ENCODE measurements at regions not wholly inside any gene's neighbourhood (a gene's known extent, or its start where the extent isn't known, plus 50 kb on each side); places are given as distances from the start of the nearest gene placed in this dataset.
"Not testable (repeated sequence)": the region's sequence is repeated elsewhere in the genome, so short reads cannot be mapped to it uniquely, and the experiment has no call there.

DNA sequence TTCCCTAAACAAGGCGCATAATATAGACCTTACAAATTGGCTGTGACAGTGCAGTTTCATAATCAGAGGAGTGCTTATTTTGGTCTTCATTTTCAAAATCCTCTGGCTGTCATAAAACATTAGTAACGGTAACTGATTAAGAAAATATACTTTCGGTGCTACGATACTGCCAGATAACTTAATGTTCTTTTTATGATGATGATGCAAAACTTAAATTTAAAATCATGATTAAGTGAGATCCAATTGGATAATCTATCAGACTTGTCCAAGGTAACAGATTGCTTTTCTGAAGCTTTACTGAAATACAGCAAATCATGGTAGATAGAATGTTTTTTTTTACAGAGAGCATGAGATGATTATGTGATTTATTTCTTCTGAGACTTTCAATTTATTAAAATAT is 364.2 kb upstream of the CNTN3 start:
- TF ChIP-seq, protein P1, sequence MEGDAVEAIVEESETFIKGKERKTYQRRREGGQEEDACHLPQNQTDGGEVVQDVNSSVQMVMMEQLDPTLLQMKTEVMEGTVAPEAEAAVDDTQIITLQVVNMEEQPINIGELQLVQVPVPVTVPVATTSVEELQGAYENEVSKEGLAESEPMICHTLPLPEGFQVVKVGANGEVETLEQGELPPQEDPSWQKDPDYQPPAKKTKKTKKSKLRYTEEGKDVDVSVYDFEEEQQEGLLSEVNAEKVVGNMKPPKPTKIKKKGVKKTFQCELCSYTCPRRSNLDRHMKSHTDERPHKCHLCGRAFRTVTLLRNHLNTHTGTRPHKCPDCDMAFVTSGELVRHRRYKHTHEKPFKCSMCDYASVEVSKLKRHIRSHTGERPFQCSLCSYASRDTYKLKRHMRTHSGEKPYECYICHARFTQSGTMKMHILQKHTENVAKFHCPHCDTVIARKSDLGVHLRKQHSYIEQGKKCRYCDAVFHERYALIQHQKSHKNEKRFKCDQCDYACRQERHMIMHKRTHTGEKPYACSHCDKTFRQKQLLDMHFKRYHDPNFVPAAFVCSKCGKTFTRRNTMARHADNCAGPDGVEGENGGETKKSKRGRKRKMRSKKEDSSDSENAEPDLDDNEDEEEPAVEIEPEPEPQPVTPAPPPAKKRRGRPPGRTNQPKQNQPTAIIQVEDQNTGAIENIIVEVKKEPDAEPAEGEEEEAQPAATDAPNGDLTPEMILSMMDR (IDR thresholded peaks at IDR 0.05; ENCODE audit: unreplicated experiment), result no peak
- no peak for DNase-seq (ENCODE audit: low spot score, unreplicated experiment)
- Mint-ChIP-seq H3K4me1 (ENCODE audit: low read depth) (no peaks in the 10 kb centered on the region), H3K36me3 (ENCODE audit: insufficient read depth) (no peaks in the 10 kb centered on the region), H3K9me3 (ENCODE audit: low read depth) (peaks cover 4% of the 10 kb centered on the region), H3K4me3 (ENCODE audit: low read depth) (no peak overlapping the region), H3K27ac (no peak overlapping the region), H3K27me3 (no peaks in the 10 kb centered on the region)

DNA sequence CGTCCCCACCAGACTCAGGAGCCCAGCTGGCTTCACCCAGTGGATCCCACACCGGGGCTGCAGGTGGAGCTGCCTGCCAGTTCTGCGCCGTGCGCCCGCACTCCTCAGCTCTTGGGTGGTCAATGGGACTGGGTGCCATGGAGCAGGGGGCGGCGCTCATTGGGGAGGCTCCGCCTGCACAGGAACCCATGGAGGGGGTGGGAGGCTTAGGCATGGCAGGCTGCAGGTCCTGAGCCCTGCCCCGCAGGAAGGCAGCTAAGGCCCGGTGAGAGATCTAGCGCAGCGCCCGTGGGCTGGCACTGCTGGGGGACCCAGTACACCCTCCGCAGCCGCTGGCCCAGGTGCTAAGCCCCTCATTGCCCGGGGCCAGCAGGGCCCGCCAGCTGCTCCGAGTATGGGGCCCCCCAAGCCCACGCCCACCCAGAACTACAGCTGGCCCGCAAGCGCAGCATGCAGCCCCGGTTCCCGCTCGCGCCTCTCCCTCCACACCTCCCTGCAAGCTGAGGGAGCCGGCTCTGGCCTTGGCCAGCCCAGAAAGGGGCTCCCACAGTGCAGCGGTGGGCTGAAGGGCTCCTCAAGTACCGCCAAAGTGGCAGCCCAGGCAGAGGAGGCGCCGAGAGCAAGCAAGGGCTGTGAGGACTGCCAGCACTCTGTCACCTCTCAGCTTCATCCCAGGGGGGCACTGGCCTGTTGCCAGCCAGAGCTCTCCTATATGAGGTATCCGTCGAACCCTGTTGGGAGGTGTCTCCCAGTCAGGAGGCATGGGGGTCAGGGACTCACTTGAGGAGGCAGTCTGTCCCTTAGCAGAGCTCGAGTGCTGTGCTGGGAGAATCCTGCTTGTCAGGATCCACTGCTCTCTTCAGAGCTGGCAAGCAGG is 370.8 kb upstream of the CNTN3 start:
- H3K27ac Mint-ChIP-seq; H3K4me3 Mint-ChIP-seq (ENCODE audit: low read depth); H3K36me3 Mint-ChIP-seq (ENCODE audit: insufficient read depth); H3K9me3 Mint-ChIP-seq (ENCODE audit: low read depth); H3K27me3 Mint-ChIP-seq; H3K4me1 Mint-ChIP-seq (ENCODE audit: low read depth); DNase-seq (ENCODE audit: low spot score, unreplicated experiment): not testable (repeated sequence)

DNA sequence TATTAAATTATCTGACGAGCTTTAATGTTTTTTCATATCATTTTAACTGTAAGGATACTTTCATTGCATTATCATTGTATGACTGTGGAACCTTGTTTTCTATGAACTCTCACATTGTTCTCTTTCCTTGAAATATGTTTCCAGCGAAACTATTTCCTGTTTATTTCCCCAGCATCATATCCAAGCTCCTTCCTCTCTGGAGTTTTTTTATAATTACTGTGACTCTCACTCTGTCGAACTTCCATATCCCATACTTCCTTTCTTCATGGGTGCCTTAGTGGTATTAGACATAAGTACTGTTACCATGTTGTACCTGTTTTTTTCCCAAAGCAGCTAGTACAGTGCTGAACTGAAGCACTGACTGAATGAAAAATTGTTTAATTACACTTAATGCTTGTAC is 373.6 kb upstream of the CNTN3 start:
- Mint-ChIP-seq H3K36me3 (ENCODE audit: insufficient read depth) (no peaks in the 10 kb centered on the region), H3K4me1 (ENCODE audit: low read depth) (no peaks in the 10 kb centered on the region), H3K27ac (no peak overlapping the region), H3K4me3 (ENCODE audit: low read depth) (no peak overlapping the region), H3K9me3 (ENCODE audit: low read depth) (peaks cover 9% of the 10 kb centered on the region), H3K27me3 (no peaks in the 10 kb centered on the region)
- DNase-seq (ENCODE audit: low spot score, unreplicated experiment), result no peak
- TF ChIP-seq, protein P1 (IDR thresholded peaks at IDR 0.05; ENCODE audit: unreplicated experiment), result no peak

DNA sequence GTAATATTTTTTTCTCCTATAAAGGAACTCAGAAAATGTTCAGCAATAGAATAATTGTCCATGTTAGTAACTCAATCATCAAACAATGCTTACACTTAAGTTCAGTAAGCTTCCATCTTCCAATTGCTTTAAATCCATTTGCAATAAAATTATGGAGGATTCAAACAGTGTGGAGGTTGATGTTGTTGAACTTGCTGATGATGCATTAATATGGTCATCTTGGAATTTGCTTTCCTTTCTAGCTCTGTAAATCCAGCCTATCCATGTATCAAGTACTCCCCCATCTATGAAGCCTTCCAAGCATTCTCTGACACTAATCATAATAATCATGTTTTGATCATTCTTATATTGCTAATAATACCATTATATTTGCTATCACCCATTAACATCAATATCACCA is 378.4 kb upstream of the CNTN3 start:
- Mint-ChIP-seq H3K27me3 (no peaks in the 10 kb centered on the region), H3K9me3 (ENCODE audit: low read depth) (no peaks in the 10 kb centered on the region), H3K27ac (no peak overlapping the region), H3K36me3 (ENCODE audit: insufficient read depth) (no peaks in the 10 kb centered on the region), H3K4me1 (ENCODE audit: low read depth) (no peaks in the 10 kb centered on the region), H3K4me3 (ENCODE audit: low read depth) (no peak overlapping the region)
- TF ChIP-seq, protein P1 (IDR thresholded peaks at IDR 0.05; ENCODE audit: unreplicated experiment), result no peak
- no peak for DNase-seq (ENCODE audit: low spot score, unreplicated experiment)

DNA sequence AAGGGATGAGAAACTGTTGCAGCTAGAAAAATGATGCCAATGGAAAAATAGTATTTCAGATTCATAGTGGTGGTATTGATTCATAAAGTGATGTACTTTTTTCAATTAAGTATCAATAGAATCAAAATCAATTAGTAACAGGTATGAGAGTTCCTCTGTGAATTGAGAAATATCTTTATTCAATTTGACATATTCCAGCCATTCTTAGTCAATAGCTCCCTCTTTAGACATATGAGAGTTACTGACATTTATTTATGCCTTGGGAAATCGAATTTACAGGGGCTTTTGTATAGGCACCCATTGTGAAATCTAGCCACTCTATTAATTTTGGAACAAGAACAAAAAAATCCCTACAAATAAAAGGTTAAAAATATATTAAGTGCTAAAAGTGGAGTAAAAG is 386.9 kb upstream of the CNTN3 start:
- DNase-seq (ENCODE audit: low spot score, unreplicated experiment), result no peak
- Mint-ChIP-seq H3K4me1 (ENCODE audit: low read depth) (no peaks in the 10 kb centered on the region), H3K9me3 (ENCODE audit: low read depth) (peaks cover 11% of the 10 kb centered on the region), H3K27ac (no peak overlapping the region), H3K36me3 (ENCODE audit: insufficient read depth) (no peaks in the 10 kb centered on the region), H3K4me3 (ENCODE audit: low read depth) (no peak overlapping the region), H3K27me3 (no peaks in the 10 kb centered on the region)
- TF ChIP-seq, protein P1 (IDR thresholded peaks at IDR 0.05; ENCODE audit: unreplicated experiment), result peak; percentile 64

DNA sequence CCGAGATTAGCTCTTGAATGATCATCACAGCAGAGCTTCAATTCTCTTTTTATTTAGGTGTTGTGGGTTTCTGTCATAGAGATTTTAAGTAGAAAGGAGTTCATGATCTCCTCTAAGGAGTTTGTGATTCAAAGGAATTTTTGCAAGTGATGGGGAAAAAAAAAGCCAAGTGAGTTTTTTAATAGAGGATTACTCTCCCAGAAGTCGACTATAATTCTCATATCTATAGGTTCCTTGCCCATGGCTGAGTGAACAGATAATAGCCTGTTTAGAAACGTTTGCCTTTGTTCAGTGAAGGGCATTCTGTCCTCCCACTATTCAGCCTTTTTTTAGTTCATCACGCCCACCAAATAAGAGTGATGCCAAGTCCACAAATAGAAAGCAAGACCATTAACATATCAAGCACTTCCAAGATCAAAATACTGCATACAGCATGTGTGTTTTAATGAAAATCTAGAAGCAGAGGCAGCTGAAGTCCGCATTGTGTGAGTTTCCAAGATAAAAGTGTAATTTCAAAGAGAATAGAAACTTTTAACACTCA is 398.4 kb upstream of the CNTN3 start:
- no peaks in the 10 kb centered on the region for H3K9me3 Mint-ChIP-seq (ENCODE audit: low read depth)
- peaks cover 4% of the 10 kb centered on the region for H3K27me3 Mint-ChIP-seq
- H3K36me3 Mint-ChIP-seq (ENCODE audit: insufficient read depth), result no peaks in the 10 kb centered on the region
- TF ChIP-seq, protein P1 (IDR thresholded peaks at IDR 0.05; ENCODE audit: unreplicated experiment), result no peak
- no peaks in the 10 kb centered on the region for H3K4me1 Mint-ChIP-seq (ENCODE audit: low read depth)
- DNase-seq (ENCODE audit: low spot score, unreplicated experiment), result no peak
- no peak overlapping the region for H3K4me3 Mint-ChIP-seq (ENCODE audit: low read depth)
- no peak overlapping the region for H3K27ac Mint-ChIP-seq
